C4-2B (cell line): ENCODE measurements at regions not wholly inside any gene's neighbourhood (a gene's known extent, or its start where the extent isn't known, plus 50 kb on each side); places are given as distances from the start of the nearest gene placed in this dataset.
"Not testable (repeated sequence)": the region's sequence is repeated elsewhere in the genome, so short reads cannot be mapped to it uniquely, and the experiment has no call there.

Experiments
- H3K27ac ChIP-seq: fragments of 450-650 bp; 2 replicates; pipeline ENCODE4 v1.5.1; 2017
- ZFX ChIP-seq: fragments of 450-650 bp; IDR thresholded peaks from 2 replicates; pipeline ENCODE4 v1.6.1; 2017
- TF ChIP-seq, protein P1 (sequence below): fragments of 450-650 bp; conservative IDR thresholded peaks from 2 replicates; pipeline ENCODE4 v1.5.1; 2017; ENCODE audit warnings: mild to moderate bottlenecking

GRCh38 chr1:60942896-60943638 is 139.3 kb upstream of the NFIA start:
- no peak overlapping the region for H3K27ac ChIP-seq
- TF ChIP-seq ZFX, result no peak
- TF ChIP-seq, protein P1, sequence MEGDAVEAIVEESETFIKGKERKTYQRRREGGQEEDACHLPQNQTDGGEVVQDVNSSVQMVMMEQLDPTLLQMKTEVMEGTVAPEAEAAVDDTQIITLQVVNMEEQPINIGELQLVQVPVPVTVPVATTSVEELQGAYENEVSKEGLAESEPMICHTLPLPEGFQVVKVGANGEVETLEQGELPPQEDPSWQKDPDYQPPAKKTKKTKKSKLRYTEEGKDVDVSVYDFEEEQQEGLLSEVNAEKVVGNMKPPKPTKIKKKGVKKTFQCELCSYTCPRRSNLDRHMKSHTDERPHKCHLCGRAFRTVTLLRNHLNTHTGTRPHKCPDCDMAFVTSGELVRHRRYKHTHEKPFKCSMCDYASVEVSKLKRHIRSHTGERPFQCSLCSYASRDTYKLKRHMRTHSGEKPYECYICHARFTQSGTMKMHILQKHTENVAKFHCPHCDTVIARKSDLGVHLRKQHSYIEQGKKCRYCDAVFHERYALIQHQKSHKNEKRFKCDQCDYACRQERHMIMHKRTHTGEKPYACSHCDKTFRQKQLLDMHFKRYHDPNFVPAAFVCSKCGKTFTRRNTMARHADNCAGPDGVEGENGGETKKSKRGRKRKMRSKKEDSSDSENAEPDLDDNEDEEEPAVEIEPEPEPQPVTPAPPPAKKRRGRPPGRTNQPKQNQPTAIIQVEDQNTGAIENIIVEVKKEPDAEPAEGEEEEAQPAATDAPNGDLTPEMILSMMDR, result no peak

DNA sequence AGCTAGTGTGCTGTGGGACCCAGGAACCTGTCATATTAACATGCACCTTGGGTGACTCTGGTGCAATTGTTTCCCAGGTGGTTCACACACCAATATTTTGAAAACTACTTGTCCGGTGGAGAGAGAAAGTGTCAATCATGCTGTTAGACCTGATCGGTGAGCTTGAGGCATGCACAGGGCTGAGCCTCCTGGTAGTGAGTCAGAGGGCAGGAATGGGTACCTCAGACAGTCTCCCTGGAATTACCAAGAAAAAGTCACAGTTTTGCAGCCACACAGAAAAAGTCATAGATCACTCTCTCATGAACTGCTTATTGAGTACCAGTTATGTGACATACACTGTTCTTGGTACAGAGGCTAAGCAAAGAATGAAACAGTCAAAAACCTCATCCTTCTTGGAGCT is 140.1 kb upstream of the NFIA start:
- H3K27ac ChIP-seq, result no peak overlapping the region
- TF ChIP-seq ZFX, result no peak
- TF ChIP-seq, protein P1, result no peak

GRCh38 chr1:60940685-60941084 is 141.7 kb upstream of the NFIA start:
- not testable (repeated sequence) for H3K27ac ChIP-seq

- TF ChIP-seq, protein P1, result no peak
- no peak for TF ChIP-seq ZFX
- H3K27ac ChIP-seq, result no peak overlapping the region
These were observed 144.6 kb upstream of the NFIA start for GRCh38 chr1:60937720-60938119.

- H3K27ac ChIP-seq, result no peak overlapping the region
- no peak for TF ChIP-seq ZFX
These were observed 145.6 kb upstream of the NFIA start for GRCh38 chr1:60936591-60937342.

- H3K27ac ChIP-seq, result no peak overlapping the region
- TF ChIP-seq, protein P1, result no peak
- no peak for TF ChIP-seq ZFX
These were observed 146.2 kb upstream of the NFIA start for GRCh38 chr1:60936163-60936562.

DNA sequence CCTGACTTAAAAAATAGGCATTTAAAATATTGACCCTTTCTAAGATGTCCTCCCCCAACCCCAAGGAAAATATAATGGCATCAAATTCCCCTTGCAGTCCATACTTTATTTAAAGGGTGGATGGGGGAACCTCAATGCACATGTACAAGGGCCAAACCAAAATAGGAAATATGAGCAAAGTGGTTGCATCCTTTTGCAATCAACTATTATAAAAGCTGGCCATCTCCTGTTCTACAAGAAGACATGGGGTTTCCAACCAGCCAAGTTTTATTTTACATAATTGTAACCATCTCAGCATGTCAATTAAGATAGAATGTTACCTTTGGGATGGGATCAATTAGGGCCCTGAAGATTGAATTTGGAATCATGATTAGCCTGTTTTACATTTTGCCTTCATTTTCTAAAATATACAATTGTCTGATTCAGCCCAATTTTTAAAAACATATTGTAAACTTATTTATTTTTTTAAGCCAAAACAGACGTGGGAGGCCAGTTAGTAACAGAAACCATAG is 146.7 kb upstream of the NFIA start:
- TF ChIP-seq, protein P1, result no peak
- TF ChIP-seq ZFX, result no peak

DNA sequence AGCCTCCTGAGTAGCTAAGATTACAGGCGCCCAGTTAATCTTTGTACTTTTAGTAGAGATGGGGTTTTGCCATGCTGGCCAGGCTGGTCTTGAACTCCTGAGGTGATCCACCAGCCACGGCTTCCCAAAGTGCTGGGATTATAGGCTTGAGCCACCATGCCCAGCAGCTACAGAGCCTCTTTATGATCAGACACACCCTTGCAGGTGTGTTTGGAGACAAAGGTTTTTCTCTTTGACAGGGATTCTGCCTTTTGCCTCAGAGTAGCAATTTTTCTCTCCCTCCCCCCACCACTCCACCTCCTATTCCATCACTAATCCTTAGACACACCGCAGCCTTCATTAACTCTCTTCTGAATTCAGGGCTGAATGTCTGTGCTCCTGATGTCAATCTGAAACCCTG is 152.2 kb upstream of the NFIA start:
- H3K27ac ChIP-seq, result no peak overlapping the region
- no peak for TF ChIP-seq ZFX
- TF ChIP-seq, protein P1, result no peak

More for the DNA sequence above, 146.7 kb upstream of the NFIA start:
- no peak overlapping the region for H3K27ac ChIP-seq
